A673 (cell line): ENCODE measurements at regions not wholly inside any gene's neighbourhood (a gene's known extent, or its start where the extent isn't known, plus 50 kb on each side); places are given as distances from the start of the nearest gene placed in this dataset.

ENCODE experiments used
- EZH2 ChIP-seq: fragments of 200-600 bp; sonication (generic); IDR thresholded peaks from 2 replicates; pipeline ENCODE4 v1.6.1; 2017; ENCODE audit warnings: borderline replicate concordance, low read depth, mild to moderate bottlenecking, mixed read lengths, antibody characterized with exemption, low read length; ENCODE audit not compliant: poor library complexity, severe bottlenecking
- TF ChIP-seq, protein P1 (sequence below): fragments of 300-800, 200-600 bp; sonication (generic); conservative IDR thresholded peaks from 2 replicates; pipeline ENCODE4 v1.5.1; 2017; ENCODE audit warnings: low read depth, mild to moderate bottlenecking, antibody characterized with exemption, low read length, moderate library complexity, mixed read lengths

DNA sequence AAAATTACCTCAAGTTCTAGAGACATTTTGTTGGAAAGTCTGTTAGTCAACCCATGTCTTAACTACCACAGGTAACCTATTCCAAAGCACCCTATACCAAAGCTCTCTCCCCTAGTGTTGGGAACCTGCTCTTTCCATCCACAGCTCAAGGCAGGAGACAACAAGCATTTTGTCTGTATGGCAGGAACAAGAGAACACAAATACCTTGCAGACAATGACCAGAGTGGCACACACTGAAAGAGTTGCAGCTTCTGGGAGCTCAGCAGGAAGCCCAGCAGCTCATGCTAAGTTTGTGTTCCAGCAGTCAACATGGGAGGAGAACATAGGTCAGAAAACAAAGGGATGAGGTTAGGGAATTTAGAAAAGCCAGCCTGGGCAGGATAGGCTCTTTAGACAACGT, 300.8 kb downstream of the HHIPL2 start:
- TF ChIP-seq, protein P1, sequence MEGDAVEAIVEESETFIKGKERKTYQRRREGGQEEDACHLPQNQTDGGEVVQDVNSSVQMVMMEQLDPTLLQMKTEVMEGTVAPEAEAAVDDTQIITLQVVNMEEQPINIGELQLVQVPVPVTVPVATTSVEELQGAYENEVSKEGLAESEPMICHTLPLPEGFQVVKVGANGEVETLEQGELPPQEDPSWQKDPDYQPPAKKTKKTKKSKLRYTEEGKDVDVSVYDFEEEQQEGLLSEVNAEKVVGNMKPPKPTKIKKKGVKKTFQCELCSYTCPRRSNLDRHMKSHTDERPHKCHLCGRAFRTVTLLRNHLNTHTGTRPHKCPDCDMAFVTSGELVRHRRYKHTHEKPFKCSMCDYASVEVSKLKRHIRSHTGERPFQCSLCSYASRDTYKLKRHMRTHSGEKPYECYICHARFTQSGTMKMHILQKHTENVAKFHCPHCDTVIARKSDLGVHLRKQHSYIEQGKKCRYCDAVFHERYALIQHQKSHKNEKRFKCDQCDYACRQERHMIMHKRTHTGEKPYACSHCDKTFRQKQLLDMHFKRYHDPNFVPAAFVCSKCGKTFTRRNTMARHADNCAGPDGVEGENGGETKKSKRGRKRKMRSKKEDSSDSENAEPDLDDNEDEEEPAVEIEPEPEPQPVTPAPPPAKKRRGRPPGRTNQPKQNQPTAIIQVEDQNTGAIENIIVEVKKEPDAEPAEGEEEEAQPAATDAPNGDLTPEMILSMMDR, result no peak
- TF ChIP-seq EZH2, result no peak
